Right cardiac atrium (tissue), 5 donors: ENCODE measurements at regions not wholly inside any gene's neighbourhood (a gene's known extent, or its start where the extent isn't known, plus 50 kb on each side); places are given as distances from the start of the nearest gene placed in this dataset.
"Not testable (repeated sequence)": the region's sequence is repeated elsewhere in the genome, so short reads cannot be mapped to it uniquely, and the experiment has no call there.

Experiments used
- ATAC-seq, 2 donors: fragments of 200-7000 bp; cut with Tn5 transposase; one replicate each; pipeline versions ENCODE4 v1.8.0 to v1.9.1; 2020; ENCODE audit warnings: moderate library complexity in 2 of 2, mild to moderate bottlenecking in 1 of 2
- DNase-seq, 3 donors: peaks; one replicate each; pipeline ENCODE4 v3.0.0-alpha.2; 2020
- H3K27ac ChIP-seq: one replicate; pipeline ENCODE4 v1.5.1; 2013; ENCODE audit warnings: mild to moderate bottlenecking, low read length, control low read depth, moderate library complexity
- H3K27me3 ChIP-seq: one replicate; pipeline ENCODE4 v1.6.1; 2013; ENCODE audit not compliant: control insufficient read depth, insufficient read depth
- H3K4me1 ChIP-seq: one replicate; pipeline ENCODE4 v1.6.1; 2013; ENCODE audit warnings: low read length; ENCODE audit not compliant: control insufficient read depth, insufficient read depth
- H3K4me3 ChIP-seq: one replicate; pipeline ENCODE4 v1.5.1; 2013; ENCODE audit warnings: low read length, control low read depth
- H3K9me3 ChIP-seq: one replicate; pipeline ENCODE4 v1.6.1; 2013; ENCODE audit warnings: low read length; ENCODE audit not compliant: control insufficient read depth
- WGBS: extraction: QIAGEN DNeasy Blood & Tissue Kit; methylation state at CpG from one replicate; pipeline ENCODE4 v1.1.7; 2013; 5-methylcytosine and 5-hydroxymethylcytosine counted together
- intact Hi-C, 4 donors: fragments of 100-400 bp; cut with DNase I; formaldehyde crosslinking; loops; one replicate each; pipeline versions ENCODE4 v1.11.0 to v1.14.0; 2022 to 2023
- donor health status: healthy with polysubstance abuse.
- donor health status: DM: no; HTN: yes; CAD: no.
- donor health status: DM: no; HTN: no; CAD: no.
- donor health status: DM: no; HTN: yes; CAD: no; lungs with severe emphysema.
- donor health status: DM: yes; HTN: yes; CAD: no.

GRCh38 chr16:47884116-47884725 is 271.6 kb downstream of the ABCC12 start:
- intact Hi-C loops = no loop called here
- ATAC-seq (no peak), DNase-seq (no peak)
- Histone ChIP-seq H3K27me3 (no peaks in the 10 kb centered on the region), H3K27ac (no peak overlapping the region), H3K4me1 (no peaks in the 10 kb centered on the region), H3K4me3 (no peak overlapping the region), H3K9me3 (no peaks in the 10 kb centered on the region)
- WGBS = 18% methylated on average over 2 of the region's 2 CpGs

GRCh38 chr16:47881574-47881973 is 274.2 kb downstream of the ABCC12 start:
- 81% methylated on average over 4 of the region's 4 CpGs for WGBS
- no peaks in the 10 kb centered on the region for H3K9me3 ChIP-seq
- H3K4me3 ChIP-seq = no peak overlapping the region
- no peaks in the 10 kb centered on the region for H3K4me1 ChIP-seq
- no peak for DNase-seq
- no peaks in the 10 kb centered on the region for H3K27me3 ChIP-seq
- ATAC-seq = no peak
- intact Hi-C loops = no loop called here
- no peak overlapping the region for H3K27ac ChIP-seq

GRCh38 chr16:47880653-47881052 is 275.1 kb downstream of the ABCC12 start:
- Histone ChIP-seq H3K4me1 (no peaks in the 10 kb centered on the region), H3K9me3 (no peaks in the 10 kb centered on the region), H3K27ac (no peak overlapping the region), H3K27me3 (no peaks in the 10 kb centered on the region), H3K4me3 (no peak overlapping the region)
- DNase-seq (no peak), ATAC-seq (no peak)
- WGBS = 92% methylated on average over 5 of the region's 5 CpGs
- intact Hi-C loops = no loop called here

- ATAC-seq = no peak
- H3K27ac ChIP-seq = no peak overlapping the region
- 79% methylated on average over 3 of the region's 3 CpGs for WGBS
- H3K9me3 ChIP-seq = no peaks in the 10 kb centered on the region
- intact Hi-C loops = no loop called here
- H3K4me3 ChIP-seq = no peak overlapping the region
- no peak for DNase-seq
- no peaks in the 10 kb centered on the region for H3K4me1 ChIP-seq
- no peaks in the 10 kb centered on the region for H3K27me3 ChIP-seq
Observed at GRCh38 chr16:47877166-47877565, 278.6 kb downstream of the ABCC12 start.

- Histone ChIP-seq H3K27ac (no peak overlapping the region), H3K27me3 (no peaks in the 10 kb centered on the region), H3K9me3 (no peaks in the 10 kb centered on the region), H3K4me1 (no peaks in the 10 kb centered on the region), H3K4me3 (no peak overlapping the region)
- no peak for ATAC-seq
- intact Hi-C loops = no loop called here
- DNase-seq = no peak
- 89% methylated on average over 7 of the region's 7 CpGs for WGBS
Observed at GRCh38 chr16:47876511-47876910, 279.3 kb downstream of the ABCC12 start.

GRCh38 chr16:47873434-47873833 is 282.4 kb downstream of the ABCC12 start:
- WGBS = 85% methylated on average over 5 of the region's 5 CpGs
- no peak overlapping the region for H3K27ac ChIP-seq
- ATAC-seq = no peak

GRCh38 chr16:47872225-47872624 is 283.6 kb downstream of the ABCC12 start:
- H3K4me3 ChIP-seq = no peak overlapping the region
- H3K9me3 ChIP-seq = no peaks in the 10 kb centered on the region
- 81% methylated on average over 3 of the region's 3 CpGs for WGBS
- no peaks in the 10 kb centered on the region for H3K4me1 ChIP-seq
- no peak for DNase-seq
- intact Hi-C loops = no loop called here
- H3K27me3 ChIP-seq = no peaks in the 10 kb centered on the region
- ATAC-seq = no peak
- H3K27ac ChIP-seq = no peak overlapping the region

More at GRCh38 chr16:47873434-47873833, 282.4 kb downstream of the ABCC12 start:
- no peak for DNase-seq
- H3K4me3 ChIP-seq = no peak overlapping the region
- intact Hi-C loops = no loop called here
- H3K9me3 ChIP-seq = no peaks in the 10 kb centered on the region
- H3K27me3 ChIP-seq = no peaks in the 10 kb centered on the region
- H3K4me1 ChIP-seq = no peaks in the 10 kb centered on the region

GRCh38 chr16:47866423-47866822 is 289.4 kb downstream of the ABCC12 start:
- no peak for DNase-seq
- intact Hi-C loops = no loop called here
- Histone ChIP-seq H3K4me3 (no peak overlapping the region), H3K9me3 (no peaks in the 10 kb centered on the region), H3K27me3 (no peaks in the 10 kb centered on the region), H3K27ac (no peak overlapping the region), H3K4me1 (no peaks in the 10 kb centered on the region)
- ATAC-seq = no peak
- WGBS = 58% methylated on average over 4 of the region's 4 CpGs

GRCh38 chr16:47865337-47865855 is 290.4 kb downstream of the ABCC12 start:
- Histone ChIP-seq H3K27me3 (no peaks in the 10 kb centered on the region), H3K4me1 (no peaks in the 10 kb centered on the region), H3K27ac (no peak overlapping the region), H3K4me3 (no peak overlapping the region), H3K9me3 (no peaks in the 10 kb centered on the region)
- WGBS = 62% methylated on average over 3 of the region's 3 CpGs
- DNase-seq (no peak), ATAC-seq (no peak)
- intact Hi-C loops = no loop called here

GRCh38 chr16:47864262-47864661 is 291.5 kb downstream of the ABCC12 start:
- H3K4me1 ChIP-seq, H3K4me3 ChIP-seq, ATAC-seq, H3K27me3 ChIP-seq, H3K9me3 ChIP-seq, H3K27ac ChIP-seq, DNase-seq, intact Hi-C loops: not testable (repeated sequence)
- WGBS = 48% methylated on average over 6 of the region's 6 CpGs

GRCh38 chr16:47861999-47862398 is 293.8 kb downstream of the ABCC12 start:
- Histone ChIP-seq H3K27me3 (no peaks in the 10 kb centered on the region), H3K27ac (no peak overlapping the region), H3K9me3 (no peaks in the 10 kb centered on the region), H3K4me3 (no peak overlapping the region), H3K4me1 (no peaks in the 10 kb centered on the region)
- DNase-seq (no peak), ATAC-seq (no peak)
- 76% methylated on average over 8 of the region's 8 CpGs for WGBS
- intact Hi-C loops = no loop called here
